ENCODE measurements at regions not wholly inside any gene's neighbourhood (a gene's known extent, or its start where the extent isn't known, plus 50 kb on each side); places are given as distances from the start of the nearest gene placed in this dataset.

- DNase-seq (ENCODE audit: low read depth in 4 of 4, low spot score in 3 of 4), result no peak
Observed at GRCh38 chr6:23389386-23389785, 736.6 kb upstream of the NRSN1 start.

- DNase-seq (ENCODE audit: low read depth in 4 of 4, low spot score in 3 of 4), result no peak
Observed at GRCh38 chr6:23390221-23390620, 735.8 kb upstream of the NRSN1 start.

GRCh38 chr6:23394681-23395080, 731.3 kb upstream of the NRSN1 start:
- DNase-seq (ENCODE audit: low read depth in 4 of 4, low spot score in 3 of 4), result no peak

GRCh38 chr6:23395381-23395780, 730.6 kb upstream of the NRSN1 start:
- DNase-seq (ENCODE audit: low read depth in 4 of 4, low spot score in 3 of 4), result no peak

GRCh38 chr6:23396949-23397348, 729.1 kb upstream of the NRSN1 start:
- DNase-seq (ENCODE audit: low read depth in 4 of 4, low spot score in 3 of 4), result no peak

- no peak for DNase-seq (ENCODE audit: low read depth in 4 of 4, low spot score in 3 of 4)
Observed at GRCh38 chr6:23403460-23403859, 722.6 kb upstream of the NRSN1 start.

- DNase-seq (ENCODE audit: low read depth in 4 of 4, low spot score in 3 of 4), result no peak
Observed at GRCh38 chr6:23409531-23409930, 716.5 kb upstream of the NRSN1 start.

- no peak for DNase-seq (ENCODE audit: low read depth in 4 of 4, low spot score in 3 of 4)
Observed at GRCh38 chr6:23410439-23410838, 715.6 kb upstream of the NRSN1 start.

GRCh38 chr6:23412770-23413169, 713.2 kb upstream of the NRSN1 start:
- DNase-seq (ENCODE audit: low read depth in 4 of 4, low spot score in 3 of 4), result no peak

- DNase-seq (ENCODE audit: low read depth in 4 of 4, low spot score in 3 of 4), result no peak
Observed at GRCh38 chr6:23413327-23414050, 712.5 kb upstream of the NRSN1 start.

GRCh38 chr6:23414051-23414445, 712.0 kb upstream of the NRSN1 start:
- peak; percentile 64 to 73 (median 70) for DNase-seq (ENCODE audit: low read depth in 4 of 4, low spot score in 3 of 4)

GRCh38 chr6:23414922-23415321, 711.1 kb upstream of the NRSN1 start:
- no peak for DNase-seq (ENCODE audit: low read depth in 4 of 4, low spot score in 3 of 4)

GRCh38 chr6:23415819-23416427, 710.1 kb upstream of the NRSN1 start:
- no peak for DNase-seq (ENCODE audit: low read depth in 4 of 4, low spot score in 3 of 4)

GRCh38 chr6:23417133-23417532, 708.9 kb upstream of the NRSN1 start:
- DNase-seq (ENCODE audit: low read depth in 4 of 4, low spot score in 3 of 4), result no peak

- no peak for DNase-seq (ENCODE audit: low read depth in 4 of 4, low spot score in 3 of 4)
Observed at GRCh38 chr6:23418095-23418494, 707.9 kb upstream of the NRSN1 start.

- no peak for DNase-seq (ENCODE audit: low read depth in 4 of 4, low spot score in 3 of 4)
Observed at GRCh38 chr6:23419046-23419445, 707.0 kb upstream of the NRSN1 start.

- DNase-seq (ENCODE audit: low read depth in 4 of 4, low spot score in 3 of 4), result no peak
Observed at GRCh38 chr6:23420659-23421350, 705.2 kb upstream of the NRSN1 start.

- no peak for DNase-seq (ENCODE audit: low read depth in 4 of 4, low spot score in 3 of 4)
Observed at GRCh38 chr6:23424584-23424983, 701.4 kb upstream of the NRSN1 start.

GRCh38 chr6:23435126-23435525, 690.9 kb upstream of the NRSN1 start:
- no peak for DNase-seq (ENCODE audit: low read depth in 4 of 4, low spot score in 3 of 4)

- DNase-seq (ENCODE audit: low read depth in 4 of 4, low spot score in 3 of 4), result no peak
Observed at GRCh38 chr6:23435798-23436197, 690.2 kb upstream of the NRSN1 start.

GRCh38 chr6:23441808-23442461, 684.1 kb upstream of the NRSN1 start:
- no peak for DNase-seq (ENCODE audit: low read depth in 4 of 4, low spot score in 3 of 4)
